ENCODE measurements at regions not wholly inside any gene's neighbourhood (a gene's known extent, or its start where the extent isn't known, plus 50 kb on each side); places are given as distances from the start of the nearest gene placed in this dataset.

DNA sequence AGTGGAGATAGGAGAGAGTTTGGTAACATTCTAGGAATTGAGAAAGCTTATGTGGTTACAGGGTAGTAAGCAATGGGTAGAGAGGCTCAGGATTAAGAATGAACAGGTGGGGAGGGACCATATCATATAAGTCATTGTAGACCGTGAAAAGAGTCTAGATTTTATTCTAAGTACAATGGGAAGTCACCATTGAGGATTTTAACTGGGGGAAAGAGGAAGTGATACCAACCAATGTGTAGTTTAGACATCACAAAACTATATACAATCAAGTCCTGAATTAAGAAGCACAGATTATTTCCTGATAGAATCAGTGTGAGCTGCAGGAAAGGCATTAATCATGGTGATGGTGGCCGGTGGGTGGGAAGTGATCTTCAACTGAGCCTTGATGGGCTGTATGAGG, 178.3 kb upstream of the ZIC3 start:
- TF ChIP-seq EZH2 (IDR thresholded peaks at IDR 0.05; ENCODE audit: insufficient read depth, low read length): no peak
- TF ChIP-seq, protein P1, sequence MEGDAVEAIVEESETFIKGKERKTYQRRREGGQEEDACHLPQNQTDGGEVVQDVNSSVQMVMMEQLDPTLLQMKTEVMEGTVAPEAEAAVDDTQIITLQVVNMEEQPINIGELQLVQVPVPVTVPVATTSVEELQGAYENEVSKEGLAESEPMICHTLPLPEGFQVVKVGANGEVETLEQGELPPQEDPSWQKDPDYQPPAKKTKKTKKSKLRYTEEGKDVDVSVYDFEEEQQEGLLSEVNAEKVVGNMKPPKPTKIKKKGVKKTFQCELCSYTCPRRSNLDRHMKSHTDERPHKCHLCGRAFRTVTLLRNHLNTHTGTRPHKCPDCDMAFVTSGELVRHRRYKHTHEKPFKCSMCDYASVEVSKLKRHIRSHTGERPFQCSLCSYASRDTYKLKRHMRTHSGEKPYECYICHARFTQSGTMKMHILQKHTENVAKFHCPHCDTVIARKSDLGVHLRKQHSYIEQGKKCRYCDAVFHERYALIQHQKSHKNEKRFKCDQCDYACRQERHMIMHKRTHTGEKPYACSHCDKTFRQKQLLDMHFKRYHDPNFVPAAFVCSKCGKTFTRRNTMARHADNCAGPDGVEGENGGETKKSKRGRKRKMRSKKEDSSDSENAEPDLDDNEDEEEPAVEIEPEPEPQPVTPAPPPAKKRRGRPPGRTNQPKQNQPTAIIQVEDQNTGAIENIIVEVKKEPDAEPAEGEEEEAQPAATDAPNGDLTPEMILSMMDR (IDR thresholded peaks at IDR 0.05; ENCODE audit: insufficient read depth, low read depth, low read length): no peak
